Type B pancreatic cell (in vitro differentiated cells): ENCODE measurements at regions not wholly inside any gene's neighbourhood (a gene's known extent, or its start where the extent isn't known, plus 50 kb on each side); places are given as distances from the start of the nearest gene placed in this dataset.

Source experiments
- DNase-seq: peaks from one replicate; pipeline ENCODE4 v3.0.0; 2021; ENCODE audit warnings: mixed read lengths; ENCODE audit not compliant: unreplicated experiment; ENCODE audit errors: extremely low spot score
- H3K27ac Mint-ChIP-seq: 2 replicates; pipeline ENCODE4 v1.8.0; 2021; ENCODE audit warnings: mild to moderate bottlenecking, mixed read lengths
- H3K27me3 Mint-ChIP-seq: 2 replicates; pipeline ENCODE4 v1.8.0; 2021; ENCODE audit warnings: mixed read lengths
- H3K36me3 Mint-ChIP-seq: 2 replicates; pipeline ENCODE4 v1.8.0; 2021; ENCODE audit warnings: mixed read lengths
- H3K4me1 Mint-ChIP-seq: one replicate; pipeline ENCODE4 v1.8.0; 2021; ENCODE audit warnings: mixed read lengths; ENCODE audit not compliant: unreplicated experiment
- H3K4me3 Mint-ChIP-seq: 2 replicates; pipeline ENCODE4 v1.8.0; 2021; ENCODE audit warnings: mild to moderate bottlenecking, mixed read lengths
- H3K9me3 Mint-ChIP-seq: 2 replicates; pipeline ENCODE4 v1.8.0; 2021; ENCODE audit warnings: mixed read lengths
- TF ChIP-seq, protein P1 (sequence below): fragments of 200-600 bp; sonication (generic); conservative IDR thresholded peaks from 2 replicates; pipeline ENCODE4 v1.5.0; 2021; ENCODE audit warnings: antibody characterized with exemption, mild to moderate bottlenecking

DNA sequence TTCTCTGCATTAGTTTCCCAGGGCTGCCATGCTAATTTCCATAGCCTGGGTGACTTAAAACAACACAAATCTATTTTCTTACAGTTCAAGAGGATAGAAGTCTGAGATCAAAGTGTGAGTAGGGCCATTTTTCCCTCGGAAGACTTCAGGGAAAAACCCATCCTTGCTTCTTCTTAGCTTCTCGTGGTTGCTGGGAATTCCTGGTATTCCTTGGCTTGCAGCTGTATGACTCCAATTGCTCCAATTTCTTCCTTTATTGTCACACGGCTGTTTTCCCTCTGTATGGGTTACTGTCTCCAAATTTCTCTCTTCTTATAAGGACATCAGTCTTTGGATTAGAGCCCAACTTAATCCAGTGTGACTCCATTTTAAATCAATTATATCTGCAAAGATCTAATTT is 128.4 kb upstream of the JAG1 start:
- Mint-ChIP-seq H3K27me3 (peaks cover 26% of the 10 kb centered on the region), H3K4me1 (peaks cover 6% of the 10 kb centered on the region), H3K9me3 (no peaks in the 10 kb centered on the region), H3K27ac (no peak overlapping the region), H3K4me3 (no peak overlapping the region), H3K36me3 (no peaks in the 10 kb centered on the region)
- TF ChIP-seq, protein P1, sequence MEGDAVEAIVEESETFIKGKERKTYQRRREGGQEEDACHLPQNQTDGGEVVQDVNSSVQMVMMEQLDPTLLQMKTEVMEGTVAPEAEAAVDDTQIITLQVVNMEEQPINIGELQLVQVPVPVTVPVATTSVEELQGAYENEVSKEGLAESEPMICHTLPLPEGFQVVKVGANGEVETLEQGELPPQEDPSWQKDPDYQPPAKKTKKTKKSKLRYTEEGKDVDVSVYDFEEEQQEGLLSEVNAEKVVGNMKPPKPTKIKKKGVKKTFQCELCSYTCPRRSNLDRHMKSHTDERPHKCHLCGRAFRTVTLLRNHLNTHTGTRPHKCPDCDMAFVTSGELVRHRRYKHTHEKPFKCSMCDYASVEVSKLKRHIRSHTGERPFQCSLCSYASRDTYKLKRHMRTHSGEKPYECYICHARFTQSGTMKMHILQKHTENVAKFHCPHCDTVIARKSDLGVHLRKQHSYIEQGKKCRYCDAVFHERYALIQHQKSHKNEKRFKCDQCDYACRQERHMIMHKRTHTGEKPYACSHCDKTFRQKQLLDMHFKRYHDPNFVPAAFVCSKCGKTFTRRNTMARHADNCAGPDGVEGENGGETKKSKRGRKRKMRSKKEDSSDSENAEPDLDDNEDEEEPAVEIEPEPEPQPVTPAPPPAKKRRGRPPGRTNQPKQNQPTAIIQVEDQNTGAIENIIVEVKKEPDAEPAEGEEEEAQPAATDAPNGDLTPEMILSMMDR: no peak
- DNase-seq: no peak

DNA sequence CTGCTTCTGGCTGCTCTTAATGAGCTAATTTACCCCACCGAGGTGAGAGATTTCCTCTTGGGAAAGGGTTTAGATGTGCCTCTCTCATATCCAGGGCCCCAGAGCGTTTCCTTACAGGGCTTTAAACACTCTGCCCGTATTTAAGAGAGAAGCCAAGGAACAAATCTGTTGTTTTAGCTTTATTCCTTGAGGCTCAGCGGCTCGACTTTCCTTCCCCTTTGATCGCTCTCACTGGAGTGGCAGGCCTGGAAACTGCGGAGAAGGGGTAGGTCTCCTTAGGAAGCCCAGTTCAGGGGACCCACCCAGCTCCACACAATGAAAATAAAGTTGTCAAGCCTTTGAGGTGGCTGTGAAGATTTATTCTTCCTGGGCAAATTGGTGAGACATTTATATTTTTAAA is 132.0 kb upstream of the JAG1 start:
- TF ChIP-seq, protein P1: no peak
- peaks cover 36% of the 10 kb centered on the region for H3K27me3 Mint-ChIP-seq
- H3K36me3 Mint-ChIP-seq: no peaks in the 10 kb centered on the region
- no peak overlapping the region for H3K27ac Mint-ChIP-seq
- peaks cover 6% of the 10 kb centered on the region for H3K4me1 Mint-ChIP-seq
- H3K9me3 Mint-ChIP-seq: no peaks in the 10 kb centered on the region
- no peak overlapping the region for H3K4me3 Mint-ChIP-seq
- no peak for DNase-seq

DNA sequence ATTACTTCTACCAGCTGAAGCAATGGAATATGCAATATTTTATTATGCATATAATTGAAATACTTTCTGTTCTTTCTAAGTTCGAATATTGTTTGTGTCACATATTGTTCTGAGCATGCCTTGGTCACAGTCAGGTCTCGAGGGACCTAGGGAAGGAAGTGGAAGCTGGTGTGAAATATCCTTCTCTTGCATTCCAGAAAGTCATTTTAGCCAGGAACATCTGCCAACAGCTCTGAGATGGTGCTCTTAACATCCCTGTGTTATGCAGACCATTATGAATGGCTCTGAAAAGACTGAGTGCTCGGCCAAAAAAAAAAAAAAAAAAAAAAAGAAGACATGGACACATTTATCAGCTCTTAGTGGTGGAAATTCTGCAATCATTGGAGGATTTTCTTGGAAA is 132.7 kb upstream of the JAG1 start:
- no peak overlapping the region for H3K4me3 Mint-ChIP-seq
- DNase-seq: no peak
- H3K9me3 Mint-ChIP-seq: no peaks in the 10 kb centered on the region
- TF ChIP-seq, protein P1: no peak
- H3K4me1 Mint-ChIP-seq: peaks cover 6% of the 10 kb centered on the region
- H3K27ac Mint-ChIP-seq: no peak overlapping the region
- H3K27me3 Mint-ChIP-seq: peaks cover 35% of the 10 kb centered on the region
- no peaks in the 10 kb centered on the region for H3K36me3 Mint-ChIP-seq

DNA sequence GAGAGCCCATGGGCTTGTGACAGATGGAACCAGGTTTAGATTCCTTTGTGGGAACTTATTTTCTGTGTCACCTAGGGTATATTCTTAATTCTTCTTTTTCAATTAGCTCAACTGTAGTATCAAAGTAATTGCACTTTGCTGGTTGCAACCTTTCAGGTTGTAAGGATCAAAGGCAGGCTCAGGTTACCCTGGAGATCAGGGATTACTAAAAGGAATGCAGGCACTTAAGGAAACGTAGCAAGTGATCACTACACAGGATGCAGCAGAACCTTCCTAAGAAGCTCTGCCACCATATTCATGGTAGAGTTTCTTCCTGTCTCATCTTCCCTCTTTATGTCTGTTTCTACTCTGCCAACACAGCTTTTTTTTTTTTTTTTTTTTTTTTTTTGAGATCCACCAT is 133.2 kb upstream of the JAG1 start:
- Mint-ChIP-seq H3K27ac (no peak overlapping the region), H3K27me3 (peaks cover 32% of the 10 kb centered on the region), H3K36me3 (no peaks in the 10 kb centered on the region)

DNA sequence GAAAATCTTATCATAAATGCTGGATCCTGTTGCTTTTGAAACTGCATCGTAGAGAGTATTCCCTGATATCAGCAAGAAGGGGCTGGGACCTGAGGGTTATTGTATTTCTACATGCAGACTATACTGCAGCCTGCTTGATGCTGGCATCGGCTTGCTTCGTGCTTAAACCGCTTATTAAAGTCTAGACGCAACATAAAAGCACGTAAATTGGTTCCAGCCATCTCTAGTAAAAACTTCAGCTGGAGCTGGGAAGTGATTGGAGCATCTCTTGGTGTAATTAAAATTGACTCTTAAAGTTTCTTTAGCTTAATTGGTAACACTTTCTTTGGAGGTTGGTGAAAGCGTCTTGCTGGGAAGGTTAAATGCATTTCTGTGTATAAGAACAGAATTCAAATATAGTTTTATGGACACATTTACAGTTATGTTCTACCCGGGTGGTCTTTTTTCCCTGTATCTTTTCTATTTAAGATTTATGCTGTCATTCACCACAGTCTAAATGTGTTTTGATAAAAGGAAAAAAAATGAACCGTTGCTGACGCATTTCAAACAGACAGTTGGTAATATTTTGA is 139.0 kb upstream of the JAG1 start:
- H3K4me3 Mint-ChIP-seq: no peak overlapping the region
- TF ChIP-seq, protein P1: no peak

More for the DNA sequence above, 133.2 kb upstream of the JAG1 start:
- TF ChIP-seq, protein P1: no peak
- DNase-seq: no peak
- no peaks in the 10 kb centered on the region for H3K9me3 Mint-ChIP-seq
- no peak overlapping the region for H3K4me3 Mint-ChIP-seq
- peaks cover 6% of the 10 kb centered on the region for H3K4me1 Mint-ChIP-seq

DNA sequence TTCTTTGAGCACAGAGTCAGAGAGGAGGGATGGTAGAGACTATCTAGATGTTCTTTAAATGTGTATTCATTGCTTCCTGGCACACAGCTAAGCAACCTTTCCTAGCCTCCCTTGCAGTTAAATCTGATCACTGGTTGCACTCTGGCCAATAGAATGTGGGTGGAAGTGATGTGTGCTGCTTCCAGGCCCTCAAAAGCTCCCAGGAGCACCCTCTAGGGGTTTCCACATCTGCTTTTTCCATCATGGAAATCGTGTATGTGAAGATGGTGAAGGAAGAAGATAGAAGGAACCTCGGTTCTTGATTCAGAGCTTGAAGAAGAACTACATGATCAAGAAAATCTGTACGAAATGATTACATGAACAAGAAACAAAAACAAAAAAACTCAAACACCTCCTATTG is 149.8 kb upstream of the JAG1 start:
- Mint-ChIP-seq H3K4me1 (no peaks in the 10 kb centered on the region), H3K4me3 (no peak overlapping the region), H3K27me3 (peaks cover 7% of the 10 kb centered on the region), H3K9me3 (peaks cover 5% of the 10 kb centered on the region), H3K27ac (no peak overlapping the region), H3K36me3 (no peaks in the 10 kb centered on the region)
- TF ChIP-seq, protein P1: no peak
- DNase-seq: no peak

More for the DNA sequence above, 139.0 kb upstream of the JAG1 start:
- H3K36me3 Mint-ChIP-seq: no peaks in the 10 kb centered on the region
- DNase-seq: no peak
- no peaks in the 10 kb centered on the region for H3K9me3 Mint-ChIP-seq
- peaks cover 35% of the 10 kb centered on the region for H3K27me3 Mint-ChIP-seq
- peaks cover 4% of the 10 kb centered on the region for H3K4me1 Mint-ChIP-seq
- H3K27ac Mint-ChIP-seq: no peak overlapping the region
